ENCODE measurements at regions not wholly inside any gene's neighbourhood (a gene's known extent, or its start where the extent isn't known, plus 50 kb on each side); places are given as distances from the start of the nearest gene placed in this dataset.

- H3K4me1 ChIP-seq (ENCODE audit: control insufficient read depth, extremely low read depth, insufficient read depth, low read length) = no peaks in the 10 kb centered on the region
- no TSS peak for BruUV-seq (replicated peaks)
- dilution Hi-C loops (cut with MboI; ENCODE audit: extremely low pct_ligation_motif_present, low sequenced_read_pairs) (no loop called here), intact Hi-C loops (cut with micrococcal nuclease) (no loop called here)
- H3K27me3 ChIP-seq (ENCODE audit: control insufficient read depth in 2 of 2, insufficient read depth in 2 of 2, low read length in 2 of 2) = no peaks in the 10 kb centered on the region
- peaks cover 1% of the 10 kb centered on the region for H3K9me3 ChIP-seq (replicated peaks; ENCODE audit: control insufficient read depth, insufficient read depth, low read length)
- DNase-seq (ENCODE audit: low read depth, low spot score) = no peak
- H3K9ac ChIP-seq (replicated peaks; ENCODE audit: extremely low read depth, insufficient read depth, low read length) = no peak overlapping the region
- POLR2A ChIA-PET = no interaction called here
- CTCF ChIA-PET = no interaction called here
- H2AFZ ChIP-seq (ENCODE audit: low read depth, low read length) = no peak overlapping the region
- H3K4me2 ChIP-seq (ENCODE audit: insufficient read depth, low read length) = no peak overlapping the region
- H3K27ac ChIP-seq (ENCODE audit: insufficient read depth, low read depth, low read length) = no peak overlapping the region
- no peak overlapping the region for H3K4me3 ChIP-seq (replicated peaks in 1 of 3; ENCODE audit: insufficient read depth in 1 of 3, low read depth in 1 of 3, low read length in 3 of 3)
- H3K79me2 ChIP-seq (ENCODE audit: control insufficient read depth, insufficient read depth, low read length) = no peaks in the 10 kb centered on the region
- FAIRE-seq = no peak
- no peak for TF ChIP-seq FOS (IDR thresholded peaks at IDR 0.05; ENCODE audit: borderline replicate concordance, insufficient read depth, low read length)
- no peak for TF ChIP-seq POLR2A (IDR thresholded peaks at IDR 0.05; ENCODE audit: low read depth, low read length)
- TF ChIP-seq, protein P1, sequence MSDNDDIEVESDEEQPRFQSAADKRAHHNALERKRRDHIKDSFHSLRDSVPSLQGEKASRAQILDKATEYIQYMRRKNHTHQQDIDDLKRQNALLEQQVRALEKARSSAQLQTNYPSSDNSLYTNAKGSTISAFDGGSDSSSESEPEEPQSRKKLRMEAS (IDR thresholded peaks at IDR 0.05; ENCODE audit: insufficient read depth, insufficient read length) = no peak
- H3K36me3 ChIP-seq (ENCODE audit: control insufficient read depth in 2 of 2, extremely low read depth in 1 of 2, insufficient read depth in 2 of 2, low read length in 2 of 2) = no peaks in the 10 kb centered on the region
- H4K20me1 ChIP-seq (replicated peaks; ENCODE audit: control insufficient read depth, extremely low read depth, insufficient read depth, low read length) = no peaks in the 10 kb centered on the region
- no peaks in the 10 kb centered on the region for H3K9me1 ChIP-seq (replicated peaks; ENCODE audit: control insufficient read depth, extremely low read depth, insufficient read depth, low read length)
Observed at GRCh38 chr4:43374216-43374751, 481.8 kb downstream of the GRXCR1 start.

DNA sequence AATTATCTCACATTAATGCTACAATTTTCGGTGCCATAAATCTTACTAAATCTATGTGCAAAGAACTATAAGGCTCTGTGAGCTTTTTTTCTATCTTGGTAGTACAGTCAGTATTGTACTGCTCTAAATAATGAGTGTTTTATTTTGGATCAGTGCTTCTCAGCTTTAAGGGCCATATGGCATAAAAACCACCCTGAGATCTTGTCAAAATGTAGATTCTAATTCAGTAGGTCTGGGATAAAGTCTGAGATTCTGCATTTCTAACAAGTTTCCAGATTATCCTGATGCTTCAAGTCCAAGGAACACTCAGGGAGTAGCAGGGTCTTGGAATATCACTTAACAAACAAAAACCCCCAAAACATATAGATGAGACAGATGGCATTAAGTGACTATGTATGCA lies 486.5 kb downstream of the GRXCR1 start:
- H3K4me2 ChIP-seq (ENCODE audit: insufficient read depth, low read length) = no peak overlapping the region
- no peaks in the 10 kb centered on the region for H4K20me1 ChIP-seq (replicated peaks; ENCODE audit: control insufficient read depth, extremely low read depth, insufficient read depth, low read length)
- H3K36me3 ChIP-seq (ENCODE audit: control insufficient read depth in 2 of 2, extremely low read depth in 1 of 2, insufficient read depth in 2 of 2, low read length in 2 of 2) = no peaks in the 10 kb centered on the region
- no peaks in the 10 kb centered on the region for H3K27me3 ChIP-seq (ENCODE audit: control insufficient read depth in 2 of 2, insufficient read depth in 2 of 2, low read length in 2 of 2)
- H3K79me2 ChIP-seq (ENCODE audit: control insufficient read depth, insufficient read depth, low read length) = no peaks in the 10 kb centered on the region
- no peak overlapping the region for H3K9ac ChIP-seq (replicated peaks; ENCODE audit: extremely low read depth, insufficient read depth, low read length)
- no peaks in the 10 kb centered on the region for H3K4me1 ChIP-seq (ENCODE audit: control insufficient read depth, extremely low read depth, insufficient read depth, low read length)
- dilution Hi-C loops (cut with MboI; ENCODE audit: extremely low pct_ligation_motif_present, low sequenced_read_pairs) (no loop called here), intact Hi-C loops (cut with micrococcal nuclease) (no loop called here)
- peaks cover 1% of the 10 kb centered on the region for H3K9me3 ChIP-seq (replicated peaks; ENCODE audit: control insufficient read depth, insufficient read depth, low read length)
- no peak overlapping the region for H3K27ac ChIP-seq (ENCODE audit: insufficient read depth, low read depth, low read length)
- DNase-seq (ENCODE audit: low read depth, low spot score) (no peak), FAIRE-seq (no peak)
- CTCF ChIA-PET = no interaction called here
- TF ChIP-seq GATA2 (IDR thresholded peaks at IDR 0.05; ENCODE audit: insufficient read depth, insufficient read length, low read depth, low read length) = no peak
- no peak overlapping the region for H3K4me3 ChIP-seq (replicated peaks in 1 of 3; ENCODE audit: insufficient read depth in 1 of 3, low read depth in 1 of 3, low read length in 3 of 3)
- no peak overlapping the region for H2AFZ ChIP-seq (ENCODE audit: low read depth, low read length)
- no TSS peak for BruUV-seq (replicated peaks)
- POLR2A ChIA-PET = no interaction called here
- no peaks in the 10 kb centered on the region for H3K9me1 ChIP-seq (replicated peaks; ENCODE audit: control insufficient read depth, extremely low read depth, insufficient read depth, low read length)
